HepG2 (cell line): ENCODE measurements at regions not wholly inside any gene's neighbourhood (a gene's known extent, or its start where the extent isn't known, plus 50 kb on each side); places are given as distances from the start of the nearest gene placed in this dataset.

Experiments
- ATAC-seq: fragments of 200-7000 bp; cut with Tn5 transposase; 3 replicates; pipeline ENCODE4 v1.9.1; 2020; ENCODE audit warnings: mild to moderate bottlenecking, moderate library complexity
- BruUV-seq: library from RNA; stranded (reverse); fragments of 400-500 nt; replicated peaks from 2 replicates; lab custom pipeline; 2021; lab: Mats Ljungman, UMichigan
- CTCF ChIA-PET: fragments of 300-600 bp; formaldehyde crosslinking; extraction: SDS; loops from one replicate; lab custom pipeline; 2021; ENCODE audit warnings: low total read pairs, inconsistent platforms, low intra/inter-chr PET ratio; lab: Yijun Ruan, JAX
- POLR2A ChIA-PET: fragments of 350-600 bp; sonication (Branson Sonifier 250); formaldehyde crosslinking; loops from one replicate; lab custom pipeline; 2020; ENCODE audit warnings: antibody characterized with exemption, inconsistent platforms; lab: Yijun Ruan, JAX
- DNase-seq: peaks from one replicate; pipeline ENCODE4 v3.0.0-alpha.2; 2015; ENCODE audit warnings: low spot score
- FAIRE-seq: peaks from 3 replicates; lab custom pipeline; 2011; peaks lifted over from hg19 to GRCh38; lab: Jason Lieb, UNC
- H2AFZ ChIP-seq: one replicate; pipeline ENCODE4 v1.6.1; 2011; ENCODE audit warnings: low read length, inconsistent platforms
- H3K27ac ChIP-seq: fragments of 300-600 bp; 3 replicates; pipeline ENCODE4 v1.8.0; 2011; ENCODE audit warnings: mixed run types, mild to moderate bottlenecking, mixed read lengths, low read length, inconsistent platforms; ENCODE audit not compliant: insufficient read depth; ENCODE audit errors: extremely low read length
- H3K27me3 ChIP-seq, 2 experiments: fragments of 200-600 bp in 1 of 2; 2 replicates in 1 of 2; 3 replicates in 1 of 2; pipeline versions ENCODE4 v1.6.0 to v1.8.0; 2011; ENCODE audit warnings: low read length in 2 of 2, mild to moderate bottlenecking in 2 of 2, moderate library complexity in 2 of 2, inconsistent platforms in 1 of 2; ENCODE audit not compliant: insufficient read depth in 2 of 2, control insufficient read depth in 1 of 2
- H3K36me3 ChIP-seq, 2 experiments: fragments of 200-600 bp in 1 of 2; replicated peaks in 1 of 2; 2 replicates in 1 of 2; 3 replicates in 1 of 2; pipeline versions ENCODE4 v1.5.1 to v1.8.0; 2011; ENCODE audit warnings: low read length in 2 of 2, inconsistent platforms in 1 of 2; ENCODE audit not compliant: insufficient read depth in 2 of 2, control insufficient read depth in 1 of 2
- H3K4me1 ChIP-seq: 2 replicates; pipeline ENCODE4 v1.5.1; 2012; ENCODE audit warnings: low read length, inconsistent platforms; ENCODE audit not compliant: insufficient read depth
- H3K4me2 ChIP-seq: 2 replicates; pipeline ENCODE4 v1.6.0; 2011; ENCODE audit warnings: low read depth, low read length, inconsistent platforms
- H3K4me3 ChIP-seq, 3 experiments: fragments of 200-600 bp in 1 of 3; sonication (generic), shearing (Covaris generic) in 1 of 3; replicated peaks in 1 of 3; 2 replicates each; pipeline ENCODE4 v1.5.1; 2011 to 2016; ENCODE audit warnings: low read length in 3 of 3, inconsistent platforms in 2 of 3, low read depth in 2 of 3, mild to moderate bottlenecking in 2 of 3, control low read depth in 1 of 3, mixed read lengths in 1 of 3; ENCODE audit not compliant: insufficient read depth in 1 of 3
- H3K79me2 ChIP-seq: one replicate; pipeline ENCODE4 v1.6.1; 2011; ENCODE audit warnings: low read length, inconsistent platforms; ENCODE audit not compliant: insufficient read depth
- H3K9ac ChIP-seq: 2 replicates; pipeline ENCODE4 v1.6.0; 2011; ENCODE audit warnings: mild to moderate bottlenecking, low read depth, low read length, inconsistent platforms; ENCODE audit not compliant: insufficient read depth
- H3K9me3 ChIP-seq: 2 replicates; pipeline ENCODE4 v1.5.1; 2012; ENCODE audit warnings: mild to moderate bottlenecking, low read length
- H4K20me1 ChIP-seq: 2 replicates; pipeline ENCODE4 v1.6.0; 2011; ENCODE audit warnings: inconsistent platforms, mild to moderate bottlenecking, low read length, moderate library complexity; ENCODE audit not compliant: insufficient read depth
- FOSL1 ChIP-seq: sonication (generic); formaldehyde crosslinking; IDR thresholded peaks from 2 replicates; pipeline ENCODE4 v1.9.0; 2021; ENCODE audit warnings: missing genetic modification reagents, borderline replicate concordance
- JUNB ChIP-seq: sonication (generic); formaldehyde crosslinking; IDR thresholded peaks from 2 replicates; pipeline ENCODE4 v1.8.0; 2022; ENCODE audit warnings: missing genetic modification reagents, mild to moderate bottlenecking, borderline replicate concordance
- PAWR ChIP-seq: sonication (generic); formaldehyde crosslinking; IDR thresholded peaks from 2 replicates; pipeline ENCODE4 v1.4.0; 2020; ENCODE audit warnings: missing genetic modification reagents, mild to moderate bottlenecking, borderline replicate concordance
- WGBS: methylation state at CpG from one replicate; pipeline ENCODE4 v1.1.6; 2017; ENCODE audit warnings: low lambda C conversion rate; 5-methylcytosine and 5-hydroxymethylcytosine counted together
- in situ Hi-C: cut with HindIII; loops from 2 replicates; pipeline ENCODE4 v1.10.0; 2017; ENCODE audit warnings: low pct_unique_long_range_greater_than_20kb; ENCODE audit not compliant: extremely low pct_ligation_motif_present
- intact Hi-C: fragments of 100-400 bp; cut with micrococcal nuclease; formaldehyde crosslinking; loops from one replicate; pipeline ENCODE4 v1.10.0; 2022; ENCODE audit not compliant: unreplicated experiment
- TF ChIP-seq, protein P1 (sequence below): sonication (generic); formaldehyde crosslinking; IDR thresholded peaks from 2 replicates; pipeline ENCODE4 v1.4.0; 2020; ENCODE audit warnings: mild to moderate bottlenecking, missing genetic modification reagents
- TF ChIP-seq, protein P2 (sequence below): sonication (generic); formaldehyde crosslinking; IDR thresholded peaks from 2 replicates; pipeline ENCODE4 v1.5.1; 2020; ENCODE audit warnings: missing genetic modification reagents, mild to moderate bottlenecking, borderline replicate concordance
- TF ChIP-seq, protein P3 (sequence below): sonication (generic); formaldehyde crosslinking; IDR thresholded peaks from 2 replicates; pipeline ENCODE4 v1.5.1; 2020; ENCODE audit warnings: mild to moderate bottlenecking, missing genetic modification reagents, borderline replicate concordance
- TF ChIP-seq, protein P4 (sequence below): IDR thresholded peaks from 2 replicates; pipeline ENCODE4 v1.6.1; 2016; ENCODE audit warnings: low read depth, missing genetic modification reagents, missing compliant biosample characterization

DNA sequence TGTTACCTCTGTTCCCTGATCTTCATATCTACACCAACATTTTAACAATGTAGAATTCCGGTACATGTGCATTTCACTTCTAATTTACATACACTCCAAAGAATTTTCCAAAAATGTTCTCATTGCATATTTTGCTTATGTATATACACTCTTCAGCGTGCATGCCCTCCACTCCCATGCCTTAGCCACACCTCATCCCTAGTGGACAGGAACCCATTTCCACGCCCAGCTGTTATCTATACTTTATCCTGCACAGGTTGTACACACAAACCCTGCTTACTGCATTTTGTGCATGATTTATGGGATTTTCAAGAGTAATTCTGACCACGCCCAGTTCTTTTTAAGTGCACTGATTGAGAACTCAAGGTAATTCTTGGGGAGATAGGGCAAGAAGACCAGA lies 102.4 kb downstream of the TFAP2C start:
- no peak overlapping the region for H3K4me3 ChIP-seq
- ChIA-PET CTCF (no interaction called here), POLR2A (no interaction called here)
- in situ Hi-C loops (no loop called here), intact Hi-C loops (no loop called here)
- peaks cover 0 to 19% of the 10 kb centered on the region in 2 experiments; a peak in 2 of 5 replicates for H3K27me3 ChIP-seq
- WGBS, result 25% methylated on average over 4 of the region's 4 CpGs
- H4K20me1 ChIP-seq, result no peaks in the 10 kb centered on the region
- BruUV-seq, result no TSS peak
- no peak for FAIRE-seq
- H3K27ac ChIP-seq, result no peak overlapping the region
- H3K79me2 ChIP-seq, result no peaks in the 10 kb centered on the region
- H2AFZ ChIP-seq, result no peak overlapping the region
- ATAC-seq, result no peak
- H3K9me3 ChIP-seq, result no peaks in the 10 kb centered on the region
- H3K36me3 ChIP-seq, result no peaks in the 10 kb centered on the region
- no peak overlapping the region for H3K4me2 ChIP-seq
- no peak overlapping the region for H3K9ac ChIP-seq
- no peaks in the 10 kb centered on the region for H3K4me1 ChIP-seq
- TF ChIP-seq PAWR (CRISPR knock-in tag) (no peak), JUNB (CRISPR knock-in tag) (no peak), FOSL1 (CRISPR knock-in tag) (no peak)
- TF ChIP-seq, protein P1, sequence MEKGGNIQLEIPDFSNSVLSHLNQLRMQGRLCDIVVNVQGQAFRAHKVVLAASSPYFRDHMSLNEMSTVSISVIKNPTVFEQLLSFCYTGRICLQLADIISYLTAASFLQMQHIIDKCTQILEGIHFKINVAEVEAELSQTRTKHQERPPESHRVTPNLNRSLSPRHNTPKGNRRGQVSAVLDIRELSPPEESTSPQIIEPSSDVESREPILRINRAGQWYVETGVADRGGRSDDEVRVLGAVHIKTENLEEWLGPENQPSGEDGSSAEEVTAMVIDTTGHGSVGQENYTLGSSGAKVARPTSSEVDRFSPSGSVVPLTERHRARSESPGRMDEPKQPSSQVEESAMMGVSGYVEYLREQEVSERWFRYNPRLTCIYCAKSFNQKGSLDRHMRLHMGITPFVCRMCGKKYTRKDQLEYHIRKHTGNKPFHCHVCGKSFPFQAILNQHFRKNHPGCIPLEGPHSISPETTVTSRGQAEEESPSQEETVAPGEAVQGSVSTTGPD (CRISPR knock-in tag), result no peak
- TF ChIP-seq, protein P2, sequence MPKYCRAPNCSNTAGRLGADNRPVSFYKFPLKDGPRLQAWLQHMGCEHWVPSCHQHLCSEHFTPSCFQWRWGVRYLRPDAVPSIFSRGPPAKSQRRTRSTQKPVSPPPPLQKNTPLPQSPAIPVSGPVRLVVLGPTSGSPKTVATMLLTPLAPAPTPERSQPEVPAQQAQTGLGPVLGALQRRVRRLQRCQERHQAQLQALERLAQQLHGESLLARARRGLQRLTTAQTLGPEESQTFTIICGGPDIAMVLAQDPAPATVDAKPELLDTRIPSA (CRISPR knock-in tag), result no peak
- TF ChIP-seq, protein P3, sequence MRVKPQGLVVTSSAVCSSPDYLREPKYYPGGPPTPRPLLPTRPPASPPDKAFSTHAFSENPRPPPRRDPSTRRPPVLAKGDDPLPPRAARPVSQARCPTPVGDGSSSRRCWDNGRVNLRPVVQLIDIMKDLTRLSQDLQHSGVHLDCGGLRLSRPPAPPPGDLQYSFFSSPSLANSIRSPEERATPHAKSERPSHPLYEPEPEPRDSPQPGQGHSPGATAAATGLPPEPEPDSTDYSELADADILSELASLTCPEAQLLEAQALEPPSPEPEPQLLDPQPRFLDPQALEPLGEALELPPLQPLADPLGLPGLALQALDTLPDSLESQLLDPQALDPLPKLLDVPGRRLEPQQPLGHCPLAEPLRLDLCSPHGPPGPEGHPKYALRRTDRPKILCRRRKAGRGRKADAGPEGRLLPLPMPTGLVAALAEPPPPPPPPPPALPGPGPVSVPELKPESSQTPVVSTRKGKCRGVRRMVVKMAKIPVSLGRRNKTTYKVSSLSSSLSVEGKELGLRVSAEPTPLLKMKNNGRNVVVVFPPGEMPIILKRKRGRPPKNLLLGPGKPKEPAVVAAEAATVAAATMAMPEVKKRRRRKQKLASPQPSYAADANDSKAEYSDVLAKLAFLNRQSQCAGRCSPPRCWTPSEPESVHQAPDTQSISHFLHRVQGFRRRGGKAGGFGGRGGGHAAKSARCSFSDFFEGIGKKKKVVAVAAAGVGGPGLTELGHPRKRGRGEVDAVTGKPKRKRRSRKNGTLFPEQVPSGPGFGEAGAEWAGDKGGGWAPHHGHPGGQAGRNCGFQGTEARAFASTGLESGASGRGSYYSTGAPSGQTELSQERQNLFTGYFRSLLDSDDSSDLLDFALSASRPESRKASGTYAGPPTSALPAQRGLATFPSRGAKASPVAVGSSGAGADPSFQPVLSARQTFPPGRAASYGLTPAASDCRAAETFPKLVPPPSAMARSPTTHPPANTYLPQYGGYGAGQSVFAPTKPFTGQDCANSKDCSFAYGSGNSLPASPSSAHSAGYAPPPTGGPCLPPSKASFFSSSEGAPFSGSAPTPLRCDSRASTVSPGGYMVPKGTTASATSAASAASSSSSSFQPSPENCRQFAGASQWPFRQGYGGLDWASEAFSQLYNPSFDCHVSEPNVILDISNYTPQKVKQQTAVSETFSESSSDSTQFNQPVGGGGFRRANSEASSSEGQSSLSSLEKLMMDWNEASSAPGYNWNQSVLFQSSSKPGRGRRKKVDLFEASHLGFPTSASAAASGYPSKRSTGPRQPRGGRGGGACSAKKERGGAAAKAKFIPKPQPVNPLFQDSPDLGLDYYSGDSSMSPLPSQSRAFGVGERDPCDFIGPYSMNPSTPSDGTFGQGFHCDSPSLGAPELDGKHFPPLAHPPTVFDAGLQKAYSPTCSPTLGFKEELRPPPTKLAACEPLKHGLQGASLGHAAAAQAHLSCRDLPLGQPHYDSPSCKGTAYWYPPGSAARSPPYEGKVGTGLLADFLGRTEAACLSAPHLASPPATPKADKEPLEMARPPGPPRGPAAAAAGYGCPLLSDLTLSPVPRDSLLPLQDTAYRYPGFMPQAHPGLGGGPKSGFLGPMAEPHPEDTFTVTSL (CRISPR knock-in tag), result no peak
- TF ChIP-seq, protein P4, sequence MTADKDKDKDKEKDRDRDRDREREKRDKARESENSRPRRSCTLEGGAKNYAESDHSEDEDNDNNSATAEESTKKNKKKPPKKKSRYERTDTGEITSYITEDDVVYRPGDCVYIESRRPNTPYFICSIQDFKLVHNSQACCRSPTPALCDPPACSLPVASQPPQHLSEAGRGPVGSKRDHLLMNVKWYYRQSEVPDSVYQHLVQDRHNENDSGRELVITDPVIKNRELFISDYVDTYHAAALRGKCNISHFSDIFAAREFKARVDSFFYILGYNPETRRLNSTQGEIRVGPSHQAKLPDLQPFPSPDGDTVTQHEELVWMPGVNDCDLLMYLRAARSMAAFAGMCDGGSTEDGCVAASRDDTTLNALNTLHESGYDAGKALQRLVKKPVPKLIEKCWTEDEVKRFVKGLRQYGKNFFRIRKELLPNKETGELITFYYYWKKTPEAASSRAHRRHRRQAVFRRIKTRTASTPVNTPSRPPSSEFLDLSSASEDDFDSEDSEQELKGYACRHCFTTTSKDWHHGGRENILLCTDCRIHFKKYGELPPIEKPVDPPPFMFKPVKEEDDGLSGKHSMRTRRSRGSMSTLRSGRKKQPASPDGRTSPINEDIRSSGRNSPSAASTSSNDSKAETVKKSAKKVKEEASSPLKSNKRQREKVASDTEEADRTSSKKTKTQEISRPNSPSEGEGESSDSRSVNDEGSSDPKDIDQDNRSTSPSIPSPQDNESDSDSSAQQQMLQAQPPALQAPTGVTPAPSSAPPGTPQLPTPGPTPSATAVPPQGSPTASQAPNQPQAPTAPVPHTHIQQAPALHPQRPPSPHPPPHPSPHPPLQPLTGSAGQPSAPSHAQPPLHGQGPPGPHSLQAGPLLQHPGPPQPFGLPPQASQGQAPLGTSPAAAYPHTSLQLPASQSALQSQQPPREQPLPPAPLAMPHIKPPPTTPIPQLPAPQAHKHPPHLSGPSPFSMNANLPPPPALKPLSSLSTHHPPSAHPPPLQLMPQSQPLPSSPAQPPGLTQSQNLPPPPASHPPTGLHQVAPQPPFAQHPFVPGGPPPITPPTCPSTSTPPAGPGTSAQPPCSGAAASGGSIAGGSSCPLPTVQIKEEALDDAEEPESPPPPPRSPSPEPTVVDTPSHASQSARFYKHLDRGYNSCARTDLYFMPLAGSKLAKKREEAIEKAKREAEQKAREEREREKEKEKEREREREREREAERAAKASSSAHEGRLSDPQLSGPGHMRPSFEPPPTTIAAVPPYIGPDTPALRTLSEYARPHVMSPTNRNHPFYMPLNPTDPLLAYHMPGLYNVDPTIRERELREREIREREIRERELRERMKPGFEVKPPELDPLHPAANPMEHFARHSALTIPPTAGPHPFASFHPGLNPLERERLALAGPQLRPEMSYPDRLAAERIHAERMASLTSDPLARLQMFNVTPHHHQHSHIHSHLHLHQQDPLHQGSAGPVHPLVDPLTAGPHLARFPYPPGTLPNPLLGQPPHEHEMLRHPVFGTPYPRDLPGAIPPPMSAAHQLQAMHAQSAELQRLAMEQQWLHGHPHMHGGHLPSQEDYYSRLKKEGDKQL, result no peak
- DNase-seq, result no peak
